GM04503 (cell line): ENCODE measurements at regions not wholly inside any gene's neighbourhood (a gene's known extent, or its start where the extent isn't known, plus 50 kb on each side); places are given as distances from the start of the nearest gene placed in this dataset.
"Not testable (repeated sequence)": the region's sequence is repeated elsewhere in the genome, so short reads cannot be mapped to it uniquely, and the experiment has no call there.

Experiments
- DNase-seq: peaks from one replicate; pipeline ENCODE4 v3.0.0-alpha.2; 2012; ENCODE audit warnings: low read depth

GRCh38 chr11:101741479-101742175, 157.8 kb upstream of the TRPC6 start:
- DNase-seq, result no peak

- DNase-seq, result no peak
Observed at GRCh38 chr11:101741061-101741460, 157.3 kb upstream of the TRPC6 start.

GRCh38 chr11:101738452-101738851, 154.6 kb upstream of the TRPC6 start:
- DNase-seq, result no peak

GRCh38 chr11:101729406-101730078, 145.7 kb upstream of the TRPC6 start:
- no peak for DNase-seq

GRCh38 chr11:101727451-101727850, 143.6 kb upstream of the TRPC6 start:
- no peak for DNase-seq

- no peak for DNase-seq
Observed at GRCh38 chr11:101726988-101727387, 143.2 kb upstream of the TRPC6 start.

GRCh38 chr11:101723371-101723770, 139.6 kb upstream of the TRPC6 start:
- no peak for DNase-seq

GRCh38 chr11:101721270-101721669, 137.5 kb upstream of the TRPC6 start:
- no peak for DNase-seq

GRCh38 chr11:101718402-101718801, 134.6 kb upstream of the TRPC6 start:
- DNase-seq, result no peak

GRCh38 chr11:101717619-101718018, 133.8 kb upstream of the TRPC6 start:
- no peak for DNase-seq

GRCh38 chr11:101715281-101715680, 131.5 kb upstream of the TRPC6 start:
- DNase-seq, result no peak

GRCh38 chr11:101707477-101707876, 123.7 kb upstream of the TRPC6 start:
- no peak for DNase-seq

- peak; percentile 14 for DNase-seq
Observed at GRCh38 chr11:101706541-101706940, 122.7 kb upstream of the TRPC6 start.

- DNase-seq, result no peak
Observed at GRCh38 chr11:101705972-101706371, 122.2 kb upstream of the TRPC6 start.

GRCh38 chr11:101694869-101695268, 111.1 kb upstream of the TRPC6 start:
- DNase-seq, result not testable (repeated sequence)

- DNase-seq, result no peak
Observed at GRCh38 chr11:101692980-101693379, 109.2 kb upstream of the TRPC6 start.

- DNase-seq, result peak; percentile 10
Observed at GRCh38 chr11:101686514-101686913, 102.7 kb upstream of the TRPC6 start.

- no peak for DNase-seq
Observed at GRCh38 chr11:101668236-101668635, 84.4 kb upstream of the TRPC6 start.

- no peak for DNase-seq
Observed at GRCh38 chr11:101666916-101667315, 83.1 kb upstream of the TRPC6 start.

- no peak for DNase-seq
Observed at GRCh38 chr11:101661559-101661958, 77.8 kb upstream of the TRPC6 start.
